ENCODE measurements at regions not wholly inside any gene's neighbourhood (a gene's known extent, or its start where the extent isn't known, plus 50 kb on each side); places are given as distances from the start of the nearest gene placed in this dataset.

DNA sequence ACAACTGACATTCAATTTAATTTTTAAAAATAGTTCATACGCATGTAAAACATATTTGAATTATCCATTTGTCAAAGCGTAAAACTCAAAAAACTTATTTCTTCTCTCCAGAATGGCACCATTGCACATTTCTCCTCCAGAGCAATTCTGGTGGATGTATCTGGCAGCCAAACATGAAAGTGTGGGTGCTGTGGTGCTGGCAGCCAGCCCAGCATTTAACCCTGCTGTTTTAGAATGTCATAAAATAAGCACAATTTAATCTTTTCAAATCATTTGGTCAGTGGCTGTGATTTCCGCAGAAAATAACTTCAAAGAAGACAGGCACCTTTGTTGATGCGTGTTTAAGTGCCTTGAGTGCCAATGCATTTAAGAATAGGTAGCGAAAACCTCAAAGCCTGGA is 302.7 kb upstream of the MEOX2 start:
- DNase-seq (ENCODE audit: insufficient read length, low spot score) = no peak
- no peak for FAIRE-seq
- TF ChIP-seq POLR2A (IDR thresholded peaks at IDR 0.05; ENCODE audit: low read depth, low read length) = no peak

DNA sequence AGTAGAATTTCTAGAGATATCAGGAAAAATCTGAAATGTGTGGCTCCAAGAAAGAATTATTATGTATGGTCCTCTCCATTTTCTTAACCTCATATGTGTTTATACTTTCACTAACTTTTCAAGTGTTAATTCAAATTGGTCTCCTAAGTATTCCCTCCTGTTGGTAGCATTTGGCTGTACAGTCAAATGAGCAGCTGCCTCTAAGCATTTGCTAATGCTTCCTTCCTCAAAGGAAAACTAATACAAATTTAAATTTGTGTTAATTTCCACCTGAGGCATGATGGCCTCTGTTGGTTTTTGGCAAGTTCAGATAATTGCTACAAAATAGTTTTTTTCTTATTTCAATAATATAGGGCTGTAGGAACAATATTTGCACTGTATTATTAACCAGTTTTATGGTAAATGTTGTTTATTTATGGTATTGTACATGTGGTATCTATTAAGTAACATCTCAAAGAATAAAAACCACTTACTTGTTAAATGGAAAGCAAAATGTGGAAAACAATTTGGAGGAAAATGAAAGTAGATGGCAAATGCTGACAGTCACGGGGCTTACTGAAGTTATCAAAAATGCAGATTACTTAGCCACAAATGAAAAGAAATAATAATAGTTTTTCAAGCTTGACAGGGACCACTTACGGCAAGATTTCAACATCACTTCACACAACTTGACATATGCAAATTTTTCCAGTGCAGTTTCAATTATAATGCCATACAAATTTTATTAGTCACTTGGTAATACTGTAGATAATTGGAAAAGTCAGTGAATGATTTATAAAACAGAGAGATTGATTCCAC is 299.3 kb upstream of the MEOX2 start:
- FAIRE-seq = no peak
- no peak for DNase-seq (ENCODE audit: insufficient read length, low spot score)
- no peak for TF ChIP-seq POLR2A (IDR thresholded peaks at IDR 0.05; ENCODE audit: low read depth, low read length)

DNA sequence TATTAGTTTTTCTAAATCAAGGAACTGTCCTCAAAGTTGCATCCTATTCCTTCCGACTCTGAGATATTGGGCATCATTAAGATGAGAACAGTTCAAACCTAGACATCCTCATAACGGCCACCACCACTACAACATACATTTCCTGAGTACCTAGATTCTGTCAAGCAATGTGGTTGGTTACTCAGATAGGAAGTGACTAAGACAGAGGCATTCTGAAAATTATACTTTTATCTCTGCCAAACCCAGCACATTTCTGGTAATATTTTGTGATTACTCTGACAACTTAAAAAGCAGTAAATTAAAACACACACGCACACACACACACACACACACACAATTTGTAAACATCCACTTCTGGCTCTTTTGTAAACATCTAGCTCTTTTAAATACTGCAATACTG is 291.2 kb upstream of the MEOX2 start:
- peak; percentile 15 for DNase-seq (ENCODE audit: insufficient read length, low spot score)
- no peak for TF ChIP-seq POLR2A (IDR thresholded peaks at IDR 0.05; ENCODE audit: low read depth, low read length)
- peak; percentile 80 for FAIRE-seq

DNA sequence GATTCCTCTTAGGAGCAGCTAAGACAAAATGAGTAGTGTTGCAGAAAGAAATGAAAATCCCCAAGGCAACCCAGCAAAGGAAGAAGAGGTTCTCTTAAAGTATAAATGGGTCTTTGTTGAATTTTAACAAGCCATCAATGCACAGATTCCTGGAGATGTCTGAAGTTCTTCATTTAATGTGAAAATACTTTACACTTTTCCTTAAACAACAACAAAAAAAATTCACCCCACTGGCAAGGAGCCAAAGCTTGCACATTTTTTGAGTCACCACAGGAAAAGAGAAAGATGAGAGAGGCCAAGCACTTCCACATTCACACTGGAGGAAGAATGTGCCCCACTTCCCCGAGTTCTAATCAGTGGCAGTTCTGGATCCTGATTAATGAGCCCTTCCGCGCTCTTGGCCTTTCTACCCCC is 286.4 kb upstream of the MEOX2 start:
- DNase-seq (ENCODE audit: insufficient read length, low spot score) (no peak), FAIRE-seq (peak; percentile 71)
- TF ChIP-seq POLR2A (IDR thresholded peaks at IDR 0.05; ENCODE audit: low read depth, low read length) = no peak

DNA sequence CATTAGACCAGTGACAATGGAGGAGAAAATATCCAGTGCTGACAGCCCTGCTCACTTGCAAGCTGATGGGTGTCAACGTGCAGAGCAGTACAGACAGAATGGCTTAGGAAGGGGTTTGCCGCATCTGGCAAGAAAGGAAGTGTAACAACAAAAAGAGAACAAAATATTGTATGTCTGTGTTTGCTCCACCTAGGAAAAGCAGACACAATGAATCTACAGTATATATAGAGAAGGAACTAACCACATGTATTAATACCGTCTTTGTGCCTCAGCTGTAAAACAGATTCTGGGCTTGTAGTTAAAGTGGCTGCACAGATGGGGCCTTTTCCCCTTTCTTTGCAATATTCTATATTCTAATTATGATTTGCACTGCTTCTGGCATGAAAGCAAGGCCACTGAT is 281.1 kb upstream of the MEOX2 start:
- TF ChIP-seq POLR2A (IDR thresholded peaks at IDR 0.05; ENCODE audit: low read depth, low read length) = no peak
- DNase-seq (ENCODE audit: insufficient read length, low spot score) (no peak), FAIRE-seq (no peak)

DNA sequence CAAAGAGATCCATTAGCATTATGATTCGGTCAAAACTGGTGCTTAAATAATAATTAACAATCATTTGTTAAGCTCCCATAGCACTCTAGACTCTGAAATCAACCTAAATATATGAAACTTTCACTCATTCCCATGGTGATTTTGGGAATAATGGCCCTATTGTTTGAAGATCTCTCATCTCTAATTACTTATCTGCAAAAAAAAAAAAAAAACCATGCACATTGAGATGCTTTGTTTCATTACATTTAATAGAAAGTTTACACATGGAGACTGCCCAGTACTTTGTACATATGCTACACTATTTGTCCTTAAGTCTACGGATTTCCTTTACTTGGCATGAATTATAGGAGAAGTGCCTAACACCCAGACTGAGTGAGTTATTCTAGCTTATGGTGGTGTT is 280.6 kb upstream of the MEOX2 start:
- no peak for DNase-seq (ENCODE audit: insufficient read length, low spot score)
- TF ChIP-seq POLR2A (IDR thresholded peaks at IDR 0.05; ENCODE audit: low read depth, low read length) = no peak
- no peak for FAIRE-seq

DNA sequence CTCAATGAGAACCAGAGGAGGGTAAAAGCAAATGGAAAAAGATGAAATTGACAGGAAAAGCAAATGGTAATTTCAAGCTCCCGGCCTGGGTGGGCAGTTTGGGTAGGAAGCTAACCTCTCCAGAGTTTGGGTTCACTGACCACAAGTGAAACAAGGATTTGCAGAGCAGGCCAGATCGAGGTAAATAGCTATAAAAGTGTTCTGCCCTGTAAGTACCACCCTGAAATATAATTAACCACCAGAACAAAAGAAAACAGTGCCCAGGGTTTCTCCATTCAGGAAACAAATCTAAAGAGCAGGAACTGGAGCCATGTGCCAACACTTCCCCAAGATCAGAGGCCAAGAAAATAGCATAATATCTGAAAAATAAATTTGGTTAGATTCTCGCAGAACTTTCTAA is 276.7 kb upstream of the MEOX2 start:
- FAIRE-seq (no peak), DNase-seq (ENCODE audit: insufficient read length, low spot score) (no peak)
- TF ChIP-seq POLR2A (IDR thresholded peaks at IDR 0.05; ENCODE audit: low read depth, low read length) = no peak

DNA sequence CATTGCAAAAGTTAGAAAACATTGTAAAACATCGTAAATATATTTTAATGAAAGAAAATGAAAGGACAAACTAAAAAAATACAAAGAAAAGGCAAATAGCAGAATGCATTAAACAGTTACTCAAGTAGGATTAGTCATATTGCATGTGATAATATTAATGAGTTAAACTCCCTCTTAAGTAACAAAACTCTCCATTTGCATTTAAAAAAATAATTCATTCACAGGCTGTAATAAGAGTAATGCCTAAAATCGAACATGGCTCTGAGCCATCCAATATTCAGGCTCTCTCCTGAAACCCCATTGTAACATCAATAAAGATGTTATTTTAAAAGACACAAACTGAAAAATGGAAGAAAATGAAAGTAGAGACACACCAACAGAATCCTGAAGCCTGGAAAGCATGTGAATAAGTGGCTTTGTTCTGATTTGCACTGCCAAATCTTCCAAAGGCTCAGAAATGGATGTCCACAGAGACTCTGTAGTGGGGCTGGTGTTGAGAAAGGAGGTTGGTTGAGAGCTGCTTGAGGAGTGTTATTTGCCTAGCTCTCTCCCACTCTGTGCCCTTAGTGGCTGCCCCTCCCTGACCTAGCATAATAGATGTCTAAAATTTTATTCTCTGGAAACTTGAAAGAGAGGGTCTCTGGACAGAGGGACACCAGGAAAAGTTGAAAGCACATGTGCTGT is 268.3 kb upstream of the MEOX2 start:
- no peak for TF ChIP-seq POLR2A (IDR thresholded peaks at IDR 0.05; ENCODE audit: low read depth, low read length)
- DNase-seq (ENCODE audit: insufficient read length, low spot score) (no peak), FAIRE-seq (no peak)

DNA sequence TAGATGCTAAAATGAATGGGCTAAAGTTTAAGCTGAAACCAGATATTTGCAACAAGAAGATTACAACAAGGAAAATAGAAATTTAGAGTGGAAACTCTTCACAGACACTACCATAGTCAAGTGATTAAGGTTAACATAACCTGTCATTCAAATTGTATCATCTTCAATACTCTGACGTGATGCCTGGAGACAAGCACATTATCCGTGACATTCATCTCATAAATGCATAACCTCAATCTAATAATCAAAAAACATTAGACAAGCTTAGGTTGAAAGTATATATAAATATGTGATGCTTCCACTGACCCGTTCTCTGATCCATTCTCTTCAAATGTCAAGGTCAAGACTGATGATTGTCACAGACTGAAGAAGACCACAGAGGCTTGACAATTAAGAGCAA is 263.8 kb upstream of the MEOX2 start:
- peak; percentile 27 for FAIRE-seq
- DNase-seq (ENCODE audit: insufficient read length, low spot score) = no peak
- TF ChIP-seq POLR2A (IDR thresholded peaks at IDR 0.05; ENCODE audit: low read depth, low read length) = no peak

DNA sequence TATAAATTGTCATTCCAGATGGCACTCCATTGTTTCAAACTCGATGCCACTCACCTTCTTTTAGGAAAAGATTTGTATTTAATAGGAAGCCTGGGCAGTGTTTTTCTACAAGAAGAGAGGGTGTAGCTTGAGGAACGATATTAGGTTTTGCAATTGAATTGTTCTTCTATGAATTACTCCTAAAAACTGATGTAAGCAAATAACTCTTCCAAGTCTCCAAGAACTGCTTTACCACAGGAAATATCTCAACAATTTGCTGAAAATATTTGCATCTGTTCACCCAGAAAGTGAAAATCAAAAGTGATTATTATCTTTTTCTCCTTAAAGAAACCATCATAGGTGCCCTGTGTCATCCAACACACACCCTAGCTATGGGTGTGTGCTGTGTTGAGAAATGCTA is 261.3 kb upstream of the MEOX2 start:
- DNase-seq (ENCODE audit: insufficient read length, low spot score) = no peak
- TF ChIP-seq POLR2A (IDR thresholded peaks at IDR 0.05; ENCODE audit: low read depth, low read length) = no peak
- peak; percentile 69 for FAIRE-seq

DNA sequence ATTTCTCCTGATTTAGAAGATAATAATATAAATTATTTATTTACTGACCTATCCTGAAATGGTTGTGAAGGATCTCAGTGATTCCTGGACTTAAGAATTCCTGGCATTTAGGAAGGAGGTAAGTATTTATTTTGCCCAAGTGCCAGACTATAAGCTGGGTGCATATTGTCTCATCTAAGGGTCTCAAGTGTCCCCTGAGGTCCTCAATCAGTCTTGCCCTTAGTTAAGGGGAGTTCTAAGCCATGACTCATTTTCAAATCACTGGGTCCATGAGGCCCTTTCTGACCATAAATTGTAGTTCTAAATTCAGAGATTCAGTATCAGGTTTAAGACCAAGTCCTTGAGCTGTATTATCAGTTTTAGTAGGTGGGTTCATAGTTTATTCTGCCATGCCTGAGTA is 251.6 kb upstream of the MEOX2 start:
- TF ChIP-seq POLR2A (IDR thresholded peaks at IDR 0.05; ENCODE audit: low read depth, low read length) = no peak
- DNase-seq (ENCODE audit: insufficient read length, low spot score) (no peak), FAIRE-seq (no peak)

DNA sequence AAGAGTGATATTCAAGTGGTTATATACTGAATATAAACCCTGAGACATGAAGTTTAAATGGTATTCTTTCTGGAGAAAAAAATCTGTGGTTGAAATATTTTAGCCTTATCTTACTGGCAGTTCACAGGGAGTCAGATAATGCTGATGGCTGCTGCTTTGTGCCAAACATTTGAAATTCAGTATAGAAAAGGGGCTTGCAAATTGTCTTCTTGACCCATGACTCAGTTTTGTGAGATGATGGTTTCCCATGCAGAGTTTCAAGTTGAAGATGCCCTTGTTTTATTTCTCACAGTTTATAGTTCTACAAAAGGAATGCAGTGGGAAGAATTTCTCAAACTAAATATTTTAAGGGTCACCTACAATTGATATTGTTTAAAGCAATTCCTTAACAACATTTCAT is 251.1 kb upstream of the MEOX2 start:
- no peak for TF ChIP-seq POLR2A (IDR thresholded peaks at IDR 0.05; ENCODE audit: low read depth, low read length)
- FAIRE-seq = no peak
- DNase-seq (ENCODE audit: insufficient read length, low spot score) = no peak

DNA sequence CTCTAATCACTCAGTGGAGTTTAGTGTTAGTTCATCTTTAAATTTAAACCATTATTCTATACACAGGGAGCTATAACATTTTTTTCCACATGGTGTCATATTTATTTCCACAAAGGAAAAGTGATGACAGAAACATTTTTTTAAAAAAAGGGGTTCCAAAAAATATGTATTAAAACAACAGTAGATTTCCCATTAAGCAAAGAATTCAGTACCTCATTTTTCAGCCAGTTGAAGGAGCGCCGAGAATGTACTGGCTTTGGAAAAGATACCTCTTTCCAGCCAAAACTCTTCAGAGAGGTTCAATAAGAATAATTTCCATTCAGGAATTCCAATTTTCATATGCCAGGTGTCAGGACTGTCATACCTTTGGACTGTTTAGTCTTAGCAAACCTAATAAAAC is 250.5 kb upstream of the MEOX2 start:
- peak; percentile 64 for FAIRE-seq
- TF ChIP-seq POLR2A (IDR thresholded peaks at IDR 0.05; ENCODE audit: low read depth, low read length) = no peak
- no peak for DNase-seq (ENCODE audit: insufficient read length, low spot score)

DNA sequence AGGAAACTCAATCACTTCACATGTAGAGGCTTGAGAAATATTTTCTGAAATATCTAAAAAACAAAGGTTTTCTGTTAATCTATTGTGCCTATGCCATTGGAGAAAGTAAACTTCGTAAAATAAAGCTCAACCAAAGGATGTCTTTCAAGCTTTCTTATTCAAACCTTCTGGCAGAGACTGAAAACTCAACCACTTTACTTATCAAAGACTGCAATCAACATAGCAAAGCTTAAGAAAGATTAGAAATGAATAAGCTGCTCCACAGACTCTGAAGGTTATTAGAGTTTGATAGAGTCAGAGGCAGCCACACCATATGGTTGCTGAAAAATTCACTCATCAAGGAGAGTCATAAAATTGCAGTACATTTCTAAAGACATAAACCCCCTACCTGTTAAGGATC is 245.8 kb upstream of the MEOX2 start:
- no peak for FAIRE-seq

DNA sequence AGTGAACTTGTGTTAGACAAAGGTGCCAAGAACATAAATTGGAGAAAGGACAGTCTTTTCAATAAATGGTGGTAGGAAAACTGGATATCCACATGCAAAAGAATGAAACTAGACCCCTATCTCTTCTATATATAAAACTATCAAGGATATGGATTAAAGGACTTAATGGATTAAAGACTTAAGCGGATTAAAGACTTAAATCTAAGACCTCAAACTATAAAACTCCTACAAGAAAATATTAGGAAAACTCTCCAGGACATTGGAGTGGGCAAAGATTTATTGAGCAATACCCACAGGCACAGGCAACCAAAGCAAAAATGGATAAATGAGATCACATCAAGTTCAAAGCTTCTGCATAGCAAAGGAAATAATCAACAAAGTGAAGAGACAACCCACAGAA is 242.9 kb upstream of the MEOX2 start:
- no peak for FAIRE-seq
- DNase-seq (ENCODE audit: insufficient read length, low spot score) = no peak
- TF ChIP-seq POLR2A (IDR thresholded peaks at IDR 0.05; ENCODE audit: low read depth, low read length) = no peak

More for the DNA sequence above, 245.8 kb upstream of the MEOX2 start:
- DNase-seq (ENCODE audit: insufficient read length, low spot score) = no peak
- no peak for TF ChIP-seq POLR2A (IDR thresholded peaks at IDR 0.05; ENCODE audit: low read depth, low read length)
